A673 (cell line): ENCODE measurements at regions not wholly inside any gene's neighbourhood (a gene's known extent, or its start where the extent isn't known, plus 50 kb on each side); places are given as distances from the start of the nearest gene placed in this dataset.

Experiments
- EZH2 ChIP-seq: fragments of 200-600 bp; sonication (generic); IDR thresholded peaks from 2 replicates; pipeline ENCODE4 v1.6.1; 2017; ENCODE audit warnings: borderline replicate concordance, low read depth, mild to moderate bottlenecking, mixed read lengths, antibody characterized with exemption, low read length; ENCODE audit not compliant: poor library complexity, severe bottlenecking
- TF ChIP-seq, protein P1 (sequence below): fragments of 300-800, 200-600 bp; sonication (generic); conservative IDR thresholded peaks from 2 replicates; pipeline ENCODE4 v1.5.1; 2017; ENCODE audit warnings: low read depth, mild to moderate bottlenecking, antibody characterized with exemption, low read length, moderate library complexity, mixed read lengths

DNA sequence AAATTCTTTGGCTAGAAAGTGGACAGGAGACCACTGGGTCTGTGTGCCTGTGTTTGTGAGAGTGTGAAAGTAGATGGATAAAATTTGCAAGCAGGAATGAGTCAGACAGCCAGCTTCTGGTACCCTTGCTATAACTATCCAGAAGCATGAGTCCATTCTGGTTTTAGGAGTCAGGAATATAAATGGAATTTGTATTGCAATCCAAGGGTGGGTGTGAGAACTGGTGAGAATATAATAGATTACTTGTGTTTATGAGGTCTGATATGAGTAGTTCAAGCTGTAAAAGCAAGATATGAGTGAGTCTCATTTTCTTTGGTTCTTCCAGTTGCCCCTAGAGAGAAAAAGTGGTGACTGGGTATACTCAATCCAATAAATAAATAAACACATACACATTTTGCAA is 212.7 kb upstream of the TAPT1 start:
- no peak for TF ChIP-seq EZH2
- TF ChIP-seq, protein P1, sequence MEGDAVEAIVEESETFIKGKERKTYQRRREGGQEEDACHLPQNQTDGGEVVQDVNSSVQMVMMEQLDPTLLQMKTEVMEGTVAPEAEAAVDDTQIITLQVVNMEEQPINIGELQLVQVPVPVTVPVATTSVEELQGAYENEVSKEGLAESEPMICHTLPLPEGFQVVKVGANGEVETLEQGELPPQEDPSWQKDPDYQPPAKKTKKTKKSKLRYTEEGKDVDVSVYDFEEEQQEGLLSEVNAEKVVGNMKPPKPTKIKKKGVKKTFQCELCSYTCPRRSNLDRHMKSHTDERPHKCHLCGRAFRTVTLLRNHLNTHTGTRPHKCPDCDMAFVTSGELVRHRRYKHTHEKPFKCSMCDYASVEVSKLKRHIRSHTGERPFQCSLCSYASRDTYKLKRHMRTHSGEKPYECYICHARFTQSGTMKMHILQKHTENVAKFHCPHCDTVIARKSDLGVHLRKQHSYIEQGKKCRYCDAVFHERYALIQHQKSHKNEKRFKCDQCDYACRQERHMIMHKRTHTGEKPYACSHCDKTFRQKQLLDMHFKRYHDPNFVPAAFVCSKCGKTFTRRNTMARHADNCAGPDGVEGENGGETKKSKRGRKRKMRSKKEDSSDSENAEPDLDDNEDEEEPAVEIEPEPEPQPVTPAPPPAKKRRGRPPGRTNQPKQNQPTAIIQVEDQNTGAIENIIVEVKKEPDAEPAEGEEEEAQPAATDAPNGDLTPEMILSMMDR: no peak
